DND-41 (cell line): ENCODE measurements at regions not wholly inside any gene's neighbourhood (a gene's known extent, or its start where the extent isn't known, plus 50 kb on each side); places are given as distances from the start of the nearest gene placed in this dataset.

Experiments used
- ATAC-seq: fragments of 200-7000 bp; cut with Tn5 transposase; 3 replicates; pipeline ENCODE4 v1.9.1; 2021; ENCODE audit warnings: low read depth; ENCODE audit not compliant: insufficient read depth
- DNase-seq: peaks from one replicate; pipeline ENCODE4 v3.0.0-alpha.2; 2020
- H2AFZ ChIP-seq: 2 replicates; pipeline ENCODE4 v1.6.0; 2012; ENCODE audit warnings: low read depth, low read length
- H3K27ac ChIP-seq: 2 replicates; pipeline ENCODE4 v1.5.1; 2012; ENCODE audit warnings: low read length, inconsistent platforms
- H3K27me3 ChIP-seq: fragments of 200-600 bp; sonication (generic); 2 replicates; pipeline ENCODE4 v1.6.0; 2012; ENCODE audit warnings: low read length, mild to moderate bottlenecking, inconsistent platforms; ENCODE audit not compliant: insufficient read depth, poor library complexity
- H3K36me3 ChIP-seq: 2 replicates; pipeline ENCODE4 v1.5.1; 2012; ENCODE audit warnings: low read length, inconsistent platforms; ENCODE audit not compliant: insufficient read depth
- H3K4me1 ChIP-seq: 2 replicates; pipeline ENCODE4 v1.5.1; 2012; ENCODE audit warnings: mild to moderate bottlenecking, low read length; ENCODE audit not compliant: insufficient read depth
- H3K4me2 ChIP-seq: 2 replicates; pipeline ENCODE4 v1.6.0; 2012; ENCODE audit warnings: mild to moderate bottlenecking, moderate library complexity, low read length, inconsistent platforms; ENCODE audit not compliant: insufficient read depth
- H3K4me3 ChIP-seq, 2 experiments: fragments of 200-600 bp in 1 of 2; shearing (Covaris generic) in 1 of 2; 2 replicates each; pipeline ENCODE4 v1.5.1; 2012 to 2016; ENCODE audit warnings: inconsistent platforms in 2 of 2, low read length in 2 of 2, mild to moderate bottlenecking in 2 of 2, low read depth in 1 of 2, moderate library complexity in 1 of 2
- H3K79me2 ChIP-seq: 2 replicates; pipeline ENCODE4 v1.6.0; 2012; ENCODE audit warnings: low read length, inconsistent platforms; ENCODE audit not compliant: insufficient read depth
- H3K9ac ChIP-seq: 2 replicates; pipeline ENCODE4 v1.6.0; 2012; ENCODE audit warnings: low read depth, mild to moderate bottlenecking, inconsistent platforms, low read length, moderate library complexity
- H3K9me3 ChIP-seq: 2 replicates; pipeline ENCODE4 v1.5.1; 2012; ENCODE audit warnings: low read length, moderate library complexity, mild to moderate bottlenecking, inconsistent platforms; ENCODE audit not compliant: insufficient read depth, severe bottlenecking
- H4K20me1 ChIP-seq: 2 replicates; pipeline ENCODE4 v1.6.0; 2012; ENCODE audit warnings: low read length; ENCODE audit not compliant: insufficient read depth
- CTCF ChIP-seq: IDR thresholded peaks from 2 replicates; pipeline ENCODE4 v1.5.1; 2012; ENCODE audit warnings: borderline replicate concordance, low read length, moderate library complexity, mild to moderate bottlenecking; ENCODE audit not compliant: poor library complexity, severe bottlenecking; ENCODE audit errors: extremely low read depth
- EZH2 ChIP-seq: IDR thresholded peaks from 3 replicates; pipeline ENCODE4 v1.6.1; 2012; ENCODE audit warnings: borderline replicate concordance, low read depth, mild to moderate bottlenecking, moderate library complexity, low read length, inconsistent platforms; ENCODE audit not compliant: severe bottlenecking

DNA sequence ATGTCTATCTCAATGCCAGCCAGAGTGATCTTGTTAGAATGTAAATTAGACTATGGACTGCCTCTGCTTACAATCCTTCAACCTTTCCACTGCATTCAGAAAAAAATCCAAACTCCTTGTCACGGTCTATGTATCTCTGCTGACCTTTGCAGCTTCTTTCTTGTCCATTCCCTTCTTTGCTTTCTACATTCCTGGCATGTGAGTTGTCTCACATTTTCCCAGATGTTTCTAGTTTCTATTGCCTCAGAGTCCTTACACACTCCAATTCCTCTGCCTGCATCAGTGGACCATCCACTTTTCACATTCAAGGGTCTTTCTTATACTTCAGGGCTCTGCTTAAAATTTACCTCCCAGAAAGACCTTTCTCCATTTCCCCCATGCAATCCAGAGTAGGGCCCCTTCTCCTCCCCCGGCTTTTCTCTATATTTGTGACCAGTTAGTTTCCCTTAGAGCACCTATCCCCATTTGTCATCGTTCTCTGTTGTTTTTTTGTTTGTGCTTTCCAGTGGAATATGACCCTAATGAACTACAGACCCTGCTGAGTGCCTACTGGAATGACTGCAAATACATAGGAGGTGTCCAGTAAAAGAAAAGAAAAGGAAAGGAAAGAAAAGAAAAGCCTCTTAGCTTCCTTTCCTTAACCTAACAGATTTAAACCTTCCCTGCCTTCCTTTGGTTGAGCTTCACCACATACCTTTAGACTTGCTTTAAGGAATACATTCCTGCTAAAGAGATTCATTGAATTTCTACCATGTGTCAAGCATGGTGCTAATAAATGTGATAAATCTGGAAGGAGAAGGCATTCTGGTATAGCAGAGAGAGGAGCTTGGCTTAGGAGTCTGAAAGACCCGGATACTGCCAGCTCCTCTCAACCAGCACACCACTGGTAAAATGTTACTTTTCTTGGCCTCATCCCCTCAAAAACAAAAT lies 102.0 kb downstream of the DIRAS3 start:
- no peaks in the 10 kb centered on the region for H3K27me3 ChIP-seq
- no peak for DNase-seq

DNA sequence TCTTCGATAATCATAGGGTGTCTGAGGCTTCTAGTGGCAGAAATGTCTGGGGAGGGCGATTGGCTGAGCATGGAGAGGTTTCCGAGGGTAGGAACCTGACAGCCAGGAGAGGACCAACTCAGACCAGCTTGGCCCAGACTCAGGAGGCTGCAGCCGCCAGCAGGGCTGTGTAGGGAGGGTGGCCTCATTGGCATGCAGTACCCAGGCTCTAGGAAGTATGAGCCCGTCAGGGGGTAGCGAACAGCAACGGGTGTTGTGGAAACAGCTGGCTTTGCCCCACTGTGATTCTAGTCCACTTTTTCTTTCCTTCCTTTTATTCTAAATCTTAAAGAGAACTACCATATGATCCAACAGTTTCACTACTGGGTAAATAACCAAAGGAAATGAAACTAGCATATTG lies 103.3 kb downstream of the DIRAS3 start:
- Histone ChIP-seq H3K9me3 (no peaks in the 10 kb centered on the region), H2AFZ (no peak overlapping the region), H3K79me2 (no peaks in the 10 kb centered on the region), H3K27ac (no peak overlapping the region), H3K4me2 (no peak overlapping the region), H3K9ac (no peak overlapping the region), H3K27me3 (no peaks in the 10 kb centered on the region), H3K4me3 (no peak overlapping the region), H3K36me3 (no peaks in the 10 kb centered on the region), H3K4me1 (no peaks in the 10 kb centered on the region), H4K20me1 (no peaks in the 10 kb centered on the region)
- DNase-seq (no peak), ATAC-seq (no peak)
- TF ChIP-seq EZH2, result no peak
- no peak for TF ChIP-seq CTCF

More for the DNA sequence above, 102.0 kb downstream of the DIRAS3 start:
- ATAC-seq, result no peak
- TF ChIP-seq CTCF (no peak), EZH2 (no peak)
- Histone ChIP-seq H2AFZ (no peak overlapping the region), H4K20me1 (no peaks in the 10 kb centered on the region), H3K79me2 (no peaks in the 10 kb centered on the region), H3K9ac (no peak overlapping the region), H3K4me1 (no peaks in the 10 kb centered on the region), H3K27ac (no peak overlapping the region), H3K9me3 (no peaks in the 10 kb centered on the region), H3K4me2 (no peak overlapping the region), H3K4me3 (no peak overlapping the region), H3K36me3 (no peaks in the 10 kb centered on the region)

DNA sequence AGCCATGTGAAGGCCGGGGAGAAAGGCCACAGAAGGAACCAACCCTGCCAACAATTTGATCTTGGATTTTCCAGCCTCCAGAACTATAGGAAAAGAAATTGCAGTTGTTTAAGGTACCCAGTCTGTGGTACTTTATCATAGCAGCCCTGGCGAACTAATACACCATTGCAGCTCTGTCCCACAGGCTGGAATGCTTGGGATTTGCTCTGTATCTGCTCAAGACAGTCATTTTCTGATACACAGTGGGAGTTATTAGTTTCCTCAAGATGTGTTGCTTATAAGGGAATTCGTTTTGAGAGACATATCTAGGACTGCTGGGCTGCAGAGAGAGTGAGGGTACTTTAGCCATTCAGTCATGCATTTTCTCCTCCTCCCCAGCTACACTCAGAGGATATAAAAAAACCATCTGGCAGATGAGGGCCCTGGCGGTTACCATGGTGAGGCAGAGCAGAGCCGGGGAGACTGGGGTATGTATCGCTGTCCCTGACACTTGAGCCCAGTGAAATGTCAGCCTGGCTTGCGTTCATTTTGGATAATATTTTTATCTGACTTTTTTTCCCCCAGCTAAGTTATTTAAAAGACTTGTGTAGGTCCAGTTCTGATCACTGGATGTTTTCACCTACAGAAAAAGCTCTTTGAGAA lies 104.6 kb downstream of the DIRAS3 start:
- Histone ChIP-seq H3K9ac (no peak overlapping the region), H3K27ac (no peak overlapping the region), H3K79me2 (no peaks in the 10 kb centered on the region), H3K27me3 (no peaks in the 10 kb centered on the region), H3K4me2 (no peak overlapping the region), H3K4me3 (no peak overlapping the region), H3K36me3 (no peaks in the 10 kb centered on the region), H3K9me3 (no peaks in the 10 kb centered on the region), H3K4me1 (no peaks in the 10 kb centered on the region), H4K20me1 (no peaks in the 10 kb centered on the region), H2AFZ (no peak overlapping the region)
- TF ChIP-seq EZH2, result no peak
- no peak for TF ChIP-seq CTCF
- ATAC-seq, result no peak
- DNase-seq, result no peak
